ENCODE measurements at regions not wholly inside any gene's neighbourhood (a gene's known extent, or its start where the extent isn't known, plus 50 kb on each side); places are given as distances from the start of the nearest gene placed in this dataset.

- no peaks in the 10 kb centered on the region for H3K36me3 ChIP-seq
- H3K27ac ChIP-seq: no peak overlapping the region
- TF ChIP-seq POLR2AphosphoS5 (IDR thresholded peaks at IDR 0.05) (no peak), CTCF (IDR thresholded peaks at IDR 0.05) (no peak), EP300 (IDR thresholded peaks at IDR 0.05) (no peak), POLR2A (IDR thresholded peaks at IDR 0.05) (no peak)
- peaks cover 0 to 16% (median 0%) of the 10 kb centered on the region in 3 donors for H3K9me3 ChIP-seq
- no peak overlapping the region for H3K4me3 ChIP-seq
- no peaks in the 10 kb centered on the region for H3K4me1 ChIP-seq
- ATAC-seq: no peak
- H3K27me3 ChIP-seq: no peaks in the 10 kb centered on the region
These were observed 166.2 kb upstream of the INHBA start for GRCh38 chr7:41869091-41869490.

GRCh38 chr7:41867639-41868280 lies 164.9 kb upstream of the INHBA start:
- Histone ChIP-seq H3K27ac (no peak overlapping the region), H3K27me3 (no peaks in the 10 kb centered on the region), H3K4me3 (no peak overlapping the region), H3K36me3 (no peaks in the 10 kb centered on the region), H3K9me3 (peaks cover 0 to 16% (median 0%) of the 10 kb centered on the region in 3 donors), H3K4me1 (no peaks in the 10 kb centered on the region)
- TF ChIP-seq POLR2AphosphoS5 (IDR thresholded peaks at IDR 0.05): no peak
- TF ChIP-seq POLR2A (IDR thresholded peaks at IDR 0.05): no peak
- no peak for TF ChIP-seq EP300 (IDR thresholded peaks at IDR 0.05)
- no peak for ATAC-seq
- WGBS, 2 donors (ENCODE audit: low coverage in 1 of 2): 25 to 36% methylated on average over 1 to 2 of the region's 2 CpGs

- TF ChIP-seq POLR2AphosphoS5 (IDR thresholded peaks at IDR 0.05): no peak
- H3K4me3 ChIP-seq: no peak overlapping the region
- H3K27me3 ChIP-seq: no peaks in the 10 kb centered on the region
- H3K4me1 ChIP-seq: no peaks in the 10 kb centered on the region
- H3K27ac ChIP-seq: no peak overlapping the region
- no peaks in the 10 kb centered on the region for H3K36me3 ChIP-seq
- ATAC-seq: no peak
- 65 to 92% methylated on average over 2 of the region's 2 CpGs for whole genome bisulfite sequencing, 2 donors (ENCODE audit: low coverage in 1 of 2)
- peaks cover 0 to 16% (median 0%) of the 10 kb centered on the region in 3 donors for H3K9me3 ChIP-seq
These were observed 159.4 kb upstream of the INHBA start for GRCh38 chr7:41862261-41862660.

- Histone ChIP-seq H3K4me3 (no peak overlapping the region), H3K36me3 (no peaks in the 10 kb centered on the region), H3K27me3 (no peaks in the 10 kb centered on the region), H3K9me3 (peaks cover 0 to 14% (median 0%) of the 10 kb centered on the region in 3 donors), H3K27ac (no peak overlapping the region), H3K4me1 (no peaks in the 10 kb centered on the region)
- 62 to 81% methylated on average over 2 to 3 of the region's 3 CpGs for WGBS, 2 donors (ENCODE audit: low coverage in 1 of 2)
- ATAC-seq: no peak
- TF ChIP-seq POLR2A (IDR thresholded peaks at IDR 0.05) (no peak), EP300 (IDR thresholded peaks at IDR 0.05) (no peak), CTCF (IDR thresholded peaks at IDR 0.05) (no peak)
These were observed 158.8 kb upstream of the INHBA start for GRCh38 chr7:41861642-41862041.

GRCh38 chr7:41858201-41858600 lies 155.3 kb upstream of the INHBA start:
- H3K4me3 ChIP-seq: no peak overlapping the region
- H3K27me3 ChIP-seq: no peaks in the 10 kb centered on the region
- TF ChIP-seq CTCF (IDR thresholded peaks at IDR 0.05) (no peak), POLR2AphosphoS5 (IDR thresholded peaks at IDR 0.05) (no peak), EP300 (IDR thresholded peaks at IDR 0.05) (no peak), POLR2A (IDR thresholded peaks at IDR 0.05) (no peak)
- 64 to 70% methylated on average over 1 to 2 of the region's 2 CpGs for WGBS, 2 donors (ENCODE audit: low coverage in 1 of 2)
- H3K4me1 ChIP-seq: no peaks in the 10 kb centered on the region
- H3K9me3 ChIP-seq: no peaks in the 10 kb centered on the region
- no peak for ATAC-seq
- no peaks in the 10 kb centered on the region for H3K36me3 ChIP-seq
- no peak overlapping the region for H3K27ac ChIP-seq

- 50 to 100% methylated on average over 1 of the region's 1 CpG for WGBS, 2 donors (ENCODE audit: low coverage in 1 of 2)
- no peaks in the 10 kb centered on the region for H3K36me3 ChIP-seq
- no peak overlapping the region for H3K4me3 ChIP-seq
- H3K27me3 ChIP-seq: no peaks in the 10 kb centered on the region
- H3K27ac ChIP-seq: no peak overlapping the region
- TF ChIP-seq POLR2AphosphoS5 (IDR thresholded peaks at IDR 0.05): no peak
- TF ChIP-seq EP300 (IDR thresholded peaks at IDR 0.05): no peak
- TF ChIP-seq CTCF (IDR thresholded peaks at IDR 0.05): no peak
- no peak for TF ChIP-seq POLR2A (IDR thresholded peaks at IDR 0.05)
- no peaks in the 10 kb centered on the region for H3K4me1 ChIP-seq
- H3K9me3 ChIP-seq: no peaks in the 10 kb centered on the region
- ATAC-seq: no peak
These were observed 152.9 kb upstream of the INHBA start for GRCh38 chr7:41855798-41856197.

All from gastroesophageal sphincter (tissue), 4 donors.